Testis (tissue), 2 donors: ENCODE measurements at regions not wholly inside any gene's neighbourhood (a gene's known extent, or its start where the extent isn't known, plus 50 kb on each side); places are given as distances from the start of the nearest gene placed in this dataset.

Experiments
- DNase-seq: peaks from one replicate; pipeline ENCODE4 v3.0.0-alpha.2; 2019
- H3K27ac ChIP-seq, 2 donors: fragments of 200-600 bp; sonication (generic); one replicate each; pipeline ENCODE4 v1.5.1; 2019
- H3K27me3 ChIP-seq: fragments of 200-600 bp; sonication (generic); one replicate; pipeline ENCODE4 v1.5.1; 2019
- H3K36me3 ChIP-seq: fragments of 200-600 bp; sonication (generic); one replicate; pipeline ENCODE4 v1.5.1; 2017; ENCODE audit warnings: low read depth; ENCODE audit errors: missing control alignments
- H3K4me1 ChIP-seq: fragments of 200-600 bp; sonication (generic); one replicate; pipeline ENCODE4 v1.5.1; 2019
- H3K4me3 ChIP-seq, 2 donors: fragments of 200-600 bp; sonication (generic); one replicate each; pipeline ENCODE4 v1.5.1; 2017 to 2019
- H3K9me3 ChIP-seq: fragments of 200-600 bp; sonication (generic); one replicate; pipeline ENCODE4 v1.5.1; 2017
- POLR2A ChIP-seq: fragments of 450-650 bp; IDR thresholded peaks from one replicate; pipeline ENCODE4 v1.6.1; 2017; ENCODE audit warnings: antibody characterized with exemption, mild to moderate bottlenecking, moderate library complexity
- WGBS, 2 donors: methylation state at CpG; one replicate each; pipeline ENCODE4 v1.1.5; 2018; 5-methylcytosine and 5-hydroxymethylcytosine counted together
- intact Hi-C: fragments of 100-400 bp; cut with DNase I; formaldehyde crosslinking; loops from one replicate; pipeline ENCODE4 v1.15.1; 2023; ENCODE audit warnings: low total_unique reads
- TF ChIP-seq, protein P1 (sequence below), 3 experiments: fragments of 450-650 bp in 2 of 3; fragments of 200-600 bp in 1 of 3; sonication (generic) in 1 of 3; IDR thresholded peaks; one replicate each; pipeline ENCODE4 v1.5.1; 2016 to 2019; ENCODE audit warnings: antibody characterized with exemption in 3 of 3, mild to moderate bottlenecking in 2 of 3, moderate library complexity in 1 of 3

- DNase-seq, result no peak
- TF ChIP-seq, protein P1, sequence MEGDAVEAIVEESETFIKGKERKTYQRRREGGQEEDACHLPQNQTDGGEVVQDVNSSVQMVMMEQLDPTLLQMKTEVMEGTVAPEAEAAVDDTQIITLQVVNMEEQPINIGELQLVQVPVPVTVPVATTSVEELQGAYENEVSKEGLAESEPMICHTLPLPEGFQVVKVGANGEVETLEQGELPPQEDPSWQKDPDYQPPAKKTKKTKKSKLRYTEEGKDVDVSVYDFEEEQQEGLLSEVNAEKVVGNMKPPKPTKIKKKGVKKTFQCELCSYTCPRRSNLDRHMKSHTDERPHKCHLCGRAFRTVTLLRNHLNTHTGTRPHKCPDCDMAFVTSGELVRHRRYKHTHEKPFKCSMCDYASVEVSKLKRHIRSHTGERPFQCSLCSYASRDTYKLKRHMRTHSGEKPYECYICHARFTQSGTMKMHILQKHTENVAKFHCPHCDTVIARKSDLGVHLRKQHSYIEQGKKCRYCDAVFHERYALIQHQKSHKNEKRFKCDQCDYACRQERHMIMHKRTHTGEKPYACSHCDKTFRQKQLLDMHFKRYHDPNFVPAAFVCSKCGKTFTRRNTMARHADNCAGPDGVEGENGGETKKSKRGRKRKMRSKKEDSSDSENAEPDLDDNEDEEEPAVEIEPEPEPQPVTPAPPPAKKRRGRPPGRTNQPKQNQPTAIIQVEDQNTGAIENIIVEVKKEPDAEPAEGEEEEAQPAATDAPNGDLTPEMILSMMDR (IDR thresholded peaks at IDR 0.05), result no peak
- TF ChIP-seq POLR2A, result no peak
- WGBS, 2 donors, result 27 to 38% methylated on average over 2 of the region's 2 CpGs
Observed at GRCh38 chr2:172153156-172153555, 50.5 kb upstream of the DLX2 start.

DNA sequence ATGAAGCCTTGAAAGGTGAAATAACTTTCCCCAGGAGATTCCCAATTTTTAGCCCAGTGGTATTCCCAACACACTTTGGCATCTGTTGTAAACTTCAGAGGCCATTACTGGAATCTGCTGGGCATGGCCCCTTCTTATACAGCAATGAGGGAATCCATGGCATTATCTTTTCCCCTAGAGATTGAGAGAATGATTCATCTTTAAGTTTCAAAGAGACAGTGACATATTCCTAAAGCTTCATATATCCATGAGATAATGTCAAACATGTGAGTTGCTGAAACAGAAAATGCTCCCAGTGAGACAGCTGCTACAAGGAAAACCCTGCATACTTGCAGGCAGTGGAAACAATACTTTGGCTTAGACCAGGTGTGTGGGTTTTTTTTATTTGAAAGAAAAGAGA, 51.1 kb upstream of the DLX2 start:
- Histone ChIP-seq H3K4me3 (no peak overlapping the region), H3K27me3 (no peaks in the 10 kb centered on the region), H3K9me3 (no peaks in the 10 kb centered on the region), H3K4me1 (no peaks in the 10 kb centered on the region), H3K36me3 (no peaks in the 10 kb centered on the region), H3K27ac (no peak overlapping the region)
- TF ChIP-seq, protein P1 (IDR thresholded peaks at IDR 0.05), result no peak
- TF ChIP-seq POLR2A, result no peak
- no peak for DNase-seq
- intact Hi-C loops, result no loop called here

More at GRCh38 chr2:172153156-172153555, 50.5 kb upstream of the DLX2 start:
- Histone ChIP-seq H3K9me3 (no peaks in the 10 kb centered on the region), H3K27me3 (no peaks in the 10 kb centered on the region), H3K27ac (no peak overlapping the region), H3K36me3 (no peaks in the 10 kb centered on the region), H3K4me1 (no peaks in the 10 kb centered on the region), H3K4me3 (no peak overlapping the region)
- intact Hi-C loops, result no loop called here

DNA sequence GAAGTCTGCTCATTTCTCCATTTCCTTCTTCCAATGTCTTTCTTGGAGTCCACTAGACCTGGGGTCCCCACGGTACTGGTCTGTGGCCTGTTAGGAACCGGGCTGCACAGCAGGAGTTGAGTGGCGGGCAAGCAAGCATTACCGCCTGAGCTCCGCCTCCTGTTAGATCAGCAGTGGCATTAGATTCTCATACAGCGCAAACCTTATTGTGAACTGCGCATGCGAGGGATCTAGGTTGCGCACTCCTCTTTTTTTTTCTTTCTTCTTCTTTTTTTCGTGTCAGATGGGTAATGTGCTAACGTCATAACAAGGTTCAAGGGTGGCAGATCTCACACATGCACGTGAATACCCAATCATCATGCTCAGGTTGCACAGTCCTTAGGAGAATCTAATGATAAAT, 53.1 kb upstream of the DLX2 start:
- H3K4me3 ChIP-seq, result no peak overlapping the region
- no peaks in the 10 kb centered on the region for H3K9me3 ChIP-seq
- no peaks in the 10 kb centered on the region for H3K4me1 ChIP-seq
- intact Hi-C loops, result no loop called here
- no peaks in the 10 kb centered on the region for H3K27me3 ChIP-seq
- H3K36me3 ChIP-seq, result no peaks in the 10 kb centered on the region
- TF ChIP-seq, protein P1 (IDR thresholded peaks at IDR 0.05), result no peak
- TF ChIP-seq POLR2A, result no peak
- DNase-seq, result no peak
- H3K27ac ChIP-seq, result no peak overlapping the region
- 60 to 69% methylated on average over 12 of the region's 12 CpGs for WGBS, 2 donors

- H3K9me3 ChIP-seq, result no peaks in the 10 kb centered on the region
- H3K4me3 ChIP-seq, result no peak overlapping the region
- intact Hi-C loops, result no loop called here
- DNase-seq, result no peak
- H3K4me1 ChIP-seq, result no peaks in the 10 kb centered on the region
- TF ChIP-seq, protein P1 (IDR thresholded peaks at IDR 0.05), result no peak
- no peak for TF ChIP-seq POLR2A
- H3K27ac ChIP-seq, result no peak overlapping the region
- 88 to 93% methylated on average over 1 of the region's 1 CpG for WGBS, 2 donors
- no peaks in the 10 kb centered on the region for H3K36me3 ChIP-seq
- no peaks in the 10 kb centered on the region for H3K27me3 ChIP-seq
Observed at GRCh38 chr2:172160839-172161238, 58.1 kb upstream of the DLX2 start.

GRCh38 chr2:172162225-172162733, 59.6 kb upstream of the DLX2 start:
- TF ChIP-seq, protein P1 (IDR thresholded peaks at IDR 0.05), result no peak
- no peak for TF ChIP-seq POLR2A
- Histone ChIP-seq H3K27me3 (no peaks in the 10 kb centered on the region), H3K27ac (no peak overlapping the region), H3K36me3 (no peaks in the 10 kb centered on the region), H3K9me3 (no peaks in the 10 kb centered on the region), H3K4me1 (no peaks in the 10 kb centered on the region), H3K4me3 (no peak overlapping the region)
- intact Hi-C loops, result no loop called here
- WGBS, 2 donors, result 52 to 84% methylated on average over 2 to 7 of the region's 7 CpGs
- no peak for DNase-seq
